SK-N-DZ (cell line): ENCODE measurements at regions not wholly inside any gene's neighbourhood (a gene's known extent, or its start where the extent isn't known, plus 50 kb on each side); places are given as distances from the start of the nearest gene placed in this dataset.
A peak's percentile ranks its signal among the peaks of the same experiment; 100 is the strongest.

Experiments used
- DNase-seq: peaks from one replicate; pipeline ENCODE4 v3.0.0-alpha.2; 2015; ENCODE audit warnings: low spot score

DNA sequence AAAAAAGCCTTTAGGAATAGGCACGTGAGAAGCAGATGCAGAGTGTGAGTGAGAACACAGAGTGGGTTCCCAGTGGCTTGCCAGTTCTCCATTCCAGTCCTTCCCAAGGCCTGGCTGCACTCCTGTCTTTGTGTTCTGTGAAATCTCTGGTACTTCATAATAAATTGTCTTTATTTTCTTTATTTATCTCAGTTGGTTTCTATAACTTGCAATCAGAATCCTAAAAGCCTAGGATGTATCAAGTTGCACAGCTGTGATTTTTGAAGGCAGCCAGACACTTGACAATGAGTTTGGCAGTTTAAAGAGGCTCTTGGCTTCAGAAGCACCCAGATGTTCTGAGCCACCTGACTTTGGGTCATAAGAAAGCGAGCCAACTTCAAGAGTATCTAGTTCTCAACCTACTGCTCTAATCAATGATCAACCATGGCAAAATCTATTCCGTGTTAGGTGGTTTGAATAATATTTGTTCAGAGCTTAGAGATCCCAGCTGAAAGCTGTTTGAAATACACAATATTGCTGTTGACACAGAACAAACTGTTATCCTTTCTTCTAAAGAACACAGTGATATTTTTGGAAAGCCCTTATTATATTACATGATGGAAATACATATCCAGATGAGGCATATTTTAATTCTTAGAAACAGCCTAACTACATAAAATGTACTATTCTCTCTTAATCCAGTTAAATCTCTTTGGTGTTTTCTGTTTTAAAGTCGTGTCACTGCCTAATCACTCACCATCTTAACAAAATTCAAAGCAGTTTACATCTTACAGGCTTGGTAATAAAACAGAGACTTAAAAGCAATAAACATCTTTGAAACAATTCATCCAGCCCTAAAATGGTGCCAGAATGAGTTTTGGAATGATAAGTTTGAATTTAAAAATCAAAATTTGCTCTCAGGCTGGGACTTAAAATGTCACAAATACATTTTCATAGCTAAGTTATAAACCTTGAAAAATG lies 483.0 kb upstream of the NBEA start:
- no peak for DNase-seq

GRCh38 chr13:34459856-34460255 lies 482.2 kb upstream of the NBEA start:
- no peak for DNase-seq

- no peak for DNase-seq
Observed at GRCh38 chr13:34462843-34463242, 479.2 kb upstream of the NBEA start.

DNA sequence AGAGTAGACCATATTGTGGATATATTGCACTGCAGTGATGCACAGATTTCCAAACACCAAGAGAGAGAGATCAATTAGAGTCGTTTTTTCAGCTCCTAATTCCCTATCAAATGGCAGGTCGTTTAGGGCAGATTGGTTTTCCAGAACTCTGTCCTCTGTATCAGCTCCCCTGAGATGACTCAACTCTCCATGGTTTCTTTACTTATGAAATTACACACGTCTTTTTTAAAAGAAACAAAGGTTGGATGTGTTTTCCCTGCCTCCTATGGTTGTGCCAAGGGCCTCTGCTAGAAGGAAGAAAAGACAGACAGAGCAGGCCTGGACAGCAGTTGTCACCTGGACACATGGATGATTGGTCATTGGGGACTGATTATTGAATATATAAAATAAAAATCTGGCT lies 478.1 kb upstream of the NBEA start:
- no peak for DNase-seq

DNA sequence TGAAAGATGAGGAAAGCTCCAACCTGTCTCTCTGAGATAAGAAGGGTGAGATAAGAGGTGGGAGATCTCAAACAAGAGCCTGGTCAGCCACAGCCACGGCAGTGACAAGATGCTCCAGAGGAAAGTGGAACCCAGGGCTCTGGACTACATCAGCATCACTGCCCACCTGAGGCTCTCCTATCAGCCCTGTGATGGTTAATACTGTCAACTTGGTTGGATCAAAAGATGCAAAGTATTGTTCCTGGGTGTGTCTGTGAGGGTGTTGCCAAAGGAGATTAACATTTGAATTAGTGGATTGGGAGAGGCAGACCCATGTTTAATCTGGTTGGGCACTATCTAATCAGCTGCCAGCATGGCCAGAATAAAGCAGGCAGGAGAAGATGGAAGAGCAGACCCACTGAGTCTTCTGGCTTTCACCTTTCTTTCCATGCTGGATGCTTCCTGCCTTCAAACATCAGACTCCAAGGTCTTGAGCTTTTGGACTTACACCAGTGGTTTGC lies 476.6 kb upstream of the NBEA start:
- DNase-seq, result no peak

DNA sequence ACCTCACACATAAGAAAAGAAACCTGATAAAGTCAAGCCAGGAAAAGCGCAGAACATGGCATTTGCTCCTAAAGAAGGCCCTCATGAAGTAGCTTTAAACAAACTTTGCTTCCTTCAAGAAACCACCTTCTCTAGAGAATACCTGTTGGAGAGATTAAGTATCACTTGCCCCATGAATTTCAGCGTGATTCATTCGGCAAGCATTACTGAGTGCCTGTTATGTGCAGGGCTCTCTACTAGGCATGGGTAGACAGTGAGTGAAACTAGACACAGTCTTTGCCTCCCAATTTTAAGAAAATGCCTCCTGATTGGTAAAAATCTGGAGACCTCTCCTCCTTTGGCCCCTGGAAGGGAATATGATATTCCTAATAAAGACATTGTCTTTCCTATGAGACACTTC lies 475.8 kb upstream of the NBEA start:
- DNase-seq, result no peak

DNA sequence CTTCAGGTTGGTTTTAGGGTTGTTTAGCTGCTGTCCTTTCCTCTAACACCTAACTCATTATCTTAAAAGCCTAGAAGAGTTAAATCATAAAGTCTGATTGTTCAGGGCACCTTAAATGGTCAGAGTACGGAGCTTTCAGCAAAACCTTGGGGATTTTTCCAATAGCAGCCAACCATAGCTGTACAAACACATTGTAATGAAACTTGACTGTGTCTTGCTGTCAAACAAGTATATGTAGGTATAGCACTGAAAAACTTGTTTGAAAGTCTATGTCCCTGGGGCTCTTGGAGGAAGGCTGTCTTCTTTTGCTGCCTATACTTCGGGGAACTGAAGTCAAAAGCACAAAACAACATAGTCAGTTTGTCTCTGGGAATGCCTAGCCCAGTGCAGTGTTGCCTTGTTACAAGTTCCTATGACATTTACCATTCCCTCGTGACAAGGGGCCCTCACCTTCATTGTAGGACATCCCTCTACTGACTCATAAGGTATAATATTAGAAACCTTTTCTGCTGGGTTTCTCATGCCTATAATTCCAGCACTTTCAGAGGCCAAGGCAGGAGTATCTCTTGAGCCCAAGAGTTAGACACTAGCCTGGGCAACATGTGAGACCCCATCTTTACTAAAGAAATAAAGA lies 474.5 kb upstream of the NBEA start:
- DNase-seq, result no peak

GRCh38 chr13:34469196-34469986 lies 472.7 kb upstream of the NBEA start:
- DNase-seq, result peak; percentile 72

- no peak for DNase-seq
Observed at GRCh38 chr13:34474187-34474868, 467.7 kb upstream of the NBEA start.

- DNase-seq, result no peak
Observed at GRCh38 chr13:34478376-34478775, 463.7 kb upstream of the NBEA start.

DNA sequence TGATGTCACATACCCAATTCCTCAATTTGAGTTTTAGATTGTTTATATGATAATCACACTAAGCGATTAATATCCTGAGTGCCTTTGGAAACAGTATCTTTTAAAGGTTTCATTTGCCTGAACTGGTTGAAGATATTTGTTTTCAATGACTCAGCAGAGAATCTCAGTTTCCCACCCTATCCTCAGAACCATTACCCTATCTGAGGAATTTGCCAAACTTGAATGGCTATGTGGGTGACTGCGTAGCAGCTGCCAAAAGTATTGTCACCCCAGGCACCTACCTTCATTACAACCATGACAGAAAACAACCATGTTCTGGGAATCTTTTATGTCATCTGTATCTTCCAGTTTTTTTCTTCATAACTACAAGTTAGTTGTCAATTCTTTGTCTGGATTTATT lies 440.1 kb upstream of the NBEA start:
- no peak for DNase-seq

DNA sequence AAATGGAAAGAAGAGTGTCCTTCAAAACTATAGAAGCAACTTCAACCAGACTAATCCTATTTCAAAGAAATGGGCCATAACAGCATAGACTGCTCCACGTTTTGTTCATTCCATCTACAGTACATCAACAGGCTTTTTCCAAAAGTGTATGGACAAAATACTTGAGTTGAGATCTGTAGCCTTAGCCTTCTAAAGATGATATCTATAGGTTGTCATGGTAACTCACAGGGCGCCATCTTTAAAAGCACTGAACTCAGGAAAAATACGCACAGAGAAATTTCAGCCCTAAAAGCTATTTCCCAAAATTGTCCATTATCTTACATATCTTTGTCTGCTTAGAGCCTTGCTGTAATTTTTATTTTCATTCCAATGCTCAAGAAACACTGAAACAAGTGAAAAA lies 439.4 kb upstream of the NBEA start:
- no peak for DNase-seq

GRCh38 chr13:34506796-34507195 lies 435.3 kb upstream of the NBEA start:
- DNase-seq, result no peak

DNA sequence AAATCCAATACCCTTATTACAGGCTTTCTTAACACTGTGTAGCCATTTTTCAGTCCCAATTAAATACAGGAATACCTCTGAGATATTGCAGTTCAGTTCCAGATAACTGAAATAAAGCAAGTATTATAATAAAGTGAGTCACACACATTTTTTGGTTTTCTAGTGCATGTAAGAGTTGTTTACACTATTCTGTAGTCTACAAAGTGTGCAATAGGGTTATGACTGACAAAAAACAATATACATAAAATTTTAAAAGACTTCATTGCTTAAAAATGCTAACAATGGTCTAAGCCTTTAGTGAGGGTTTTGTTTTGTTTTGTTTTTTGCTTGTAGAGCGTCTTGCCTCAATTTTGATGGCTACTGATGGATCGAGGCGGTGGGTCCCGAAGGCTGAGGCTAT lies 434.4 kb upstream of the NBEA start:
- no peak for DNase-seq

DNA sequence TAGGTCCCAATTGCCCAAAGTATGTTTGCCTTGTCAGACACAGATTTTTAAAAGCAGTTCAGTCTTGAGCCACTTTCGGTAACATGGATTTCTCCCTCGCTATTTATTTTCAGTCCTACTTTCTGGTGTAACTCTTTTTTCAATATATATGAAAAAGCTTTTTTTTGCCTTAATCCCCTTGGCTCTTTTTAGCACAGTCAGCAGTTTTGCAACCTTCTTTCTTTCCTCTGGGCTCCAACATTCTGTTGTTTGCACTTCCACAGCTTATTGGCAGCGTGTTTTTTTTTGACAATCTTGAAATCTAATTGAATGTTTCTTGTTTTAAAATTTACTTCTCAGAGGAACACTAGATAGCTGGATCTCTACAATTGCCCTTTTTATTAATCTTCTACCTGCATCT lies 429.3 kb upstream of the NBEA start:
- no peak for DNase-seq

- no peak for DNase-seq
Observed at GRCh38 chr13:34513526-34513925, 428.5 kb upstream of the NBEA start.

- no peak for DNase-seq
Observed at GRCh38 chr13:34515201-34515600, 426.9 kb upstream of the NBEA start.

DNA sequence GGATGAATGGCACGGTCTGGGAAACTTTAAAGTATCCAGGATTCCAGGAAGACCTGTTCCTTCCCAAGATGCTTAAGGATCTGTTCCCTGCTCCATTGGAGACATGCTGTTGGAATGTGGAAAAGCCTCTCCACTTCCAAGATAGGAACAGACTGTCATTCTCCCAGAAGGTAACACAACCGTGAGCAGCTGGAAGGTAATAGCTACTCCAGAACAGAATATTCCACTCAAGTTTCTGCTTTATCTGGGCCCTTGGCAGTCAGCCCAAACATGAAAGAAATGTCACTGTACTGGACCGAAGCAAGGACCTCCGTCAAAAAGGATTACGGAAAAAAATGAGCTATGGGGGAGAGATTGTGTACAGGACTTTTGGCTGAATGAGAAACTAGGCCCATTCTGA lies 420.9 kb upstream of the NBEA start:
- no peak for DNase-seq

DNA sequence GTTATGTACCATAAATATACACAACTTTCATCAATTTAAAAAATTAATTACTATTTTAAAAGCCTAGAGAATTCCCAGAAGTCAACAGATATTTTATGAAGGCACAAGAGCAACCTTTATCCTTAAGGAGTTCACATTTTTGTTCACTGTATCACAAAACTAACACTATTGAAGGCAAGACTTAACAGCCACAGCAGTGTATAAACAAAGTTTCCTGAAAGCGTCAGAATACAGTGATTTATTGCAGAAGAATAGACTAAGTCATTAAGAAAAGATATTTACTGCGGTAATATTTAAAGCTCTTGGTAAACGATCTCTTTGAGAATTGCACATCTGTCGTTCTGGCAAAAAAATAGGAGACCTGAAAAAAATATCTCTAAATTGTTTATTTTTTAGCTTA lies 419.3 kb upstream of the NBEA start:
- no peak for DNase-seq

GRCh38 chr13:34523406-34523805 lies 418.7 kb upstream of the NBEA start:
- DNase-seq, result no peak

DNA sequence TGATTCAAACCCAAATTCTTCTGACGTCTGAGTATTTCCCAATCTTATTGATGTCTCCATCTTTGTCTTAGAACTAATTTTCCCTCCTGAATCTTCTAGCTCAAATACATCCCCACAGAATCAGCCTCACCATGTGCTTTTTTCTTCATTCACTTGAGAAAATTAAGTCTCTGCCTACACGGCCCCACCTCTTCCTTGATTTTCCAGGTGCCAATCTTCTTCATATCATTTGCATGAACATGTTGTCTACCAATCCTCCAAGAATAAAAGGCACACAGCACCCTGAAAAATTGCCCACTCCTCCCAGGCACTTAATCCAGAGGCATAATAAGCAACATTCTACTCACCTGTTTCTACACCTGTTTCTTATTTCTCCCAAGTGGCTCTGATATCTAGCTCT lies 408.1 kb upstream of the NBEA start:
- DNase-seq, result no peak

DNA sequence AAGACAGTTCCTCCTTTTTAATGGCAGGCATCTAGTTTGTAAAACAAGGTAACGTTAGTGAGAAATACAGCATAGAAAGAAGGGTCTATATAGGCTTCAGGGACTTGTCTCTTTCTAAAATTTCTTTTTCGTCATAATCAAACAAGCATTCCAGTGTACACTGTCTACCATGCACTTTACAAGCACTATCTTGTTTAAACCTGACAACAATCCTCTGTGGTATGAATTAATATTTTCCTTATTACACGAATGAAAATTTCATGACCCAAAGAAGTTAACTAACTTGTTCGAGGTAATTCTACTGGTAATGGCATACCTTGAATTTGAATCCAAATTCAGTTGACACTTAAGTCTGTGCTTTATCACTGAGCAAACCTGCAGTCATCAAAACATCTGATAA lies 399.7 kb upstream of the NBEA start:
- no peak for DNase-seq
